Right atrium auricular region (tissue), 2 donors: ENCODE measurements at regions not wholly inside any gene's neighbourhood (a gene's known extent, or its start where the extent isn't known, plus 50 kb on each side); places are given as distances from the start of the nearest gene placed in this dataset.

Source experiments
- DNase-seq: peaks from one replicate; pipeline ENCODE4 v3.0.0-alpha.2; 2019; ENCODE audit warnings: low spot score
- H3K27ac ChIP-seq, 2 donors: fragments of 200-600 bp; sonication (generic); 1 replicate in 1 of 2; 2 replicates in 1 of 2; pipeline ENCODE4 v1.5.1; 2016 to 2019
- H3K27me3 ChIP-seq, 2 donors: fragments of 200-600 bp; sonication (generic); one replicate each; pipeline versions ENCODE4 v1.5.1 to v1.6.0; 2017 to 2019
- H3K36me3 ChIP-seq: fragments of 200-600 bp; sonication (generic); one replicate; pipeline ENCODE4 v1.5.1; 2016
- H3K4me1 ChIP-seq, 2 donors: fragments of 200-600 bp; sonication (generic); one replicate each; pipeline versions ENCODE4 v1.5.1 to v1.6.0; 2017 to 2019
- H3K4me3 ChIP-seq, 2 donors: fragments of 200-600 bp; sonication (generic); 1 replicate in 1 of 2; 2 replicates in 1 of 2; pipeline ENCODE4 v1.5.1; 2017 to 2019; ENCODE audit warnings: mild to moderate bottlenecking in 1 of 2, moderate library complexity in 1 of 2
- H3K9me3 ChIP-seq, 2 donors: fragments of 200-600 bp; sonication (generic); one replicate each; pipeline ENCODE4 v1.5.1; 2019
- TF ChIP-seq, protein P1 (sequence below), 2 donors: fragments of 200-600 bp; sonication (generic); IDR thresholded peaks; one replicate each; pipeline ENCODE4 v1.5.1; 2019; ENCODE audit warnings: antibody characterized with exemption in 2 of 2

DNA sequence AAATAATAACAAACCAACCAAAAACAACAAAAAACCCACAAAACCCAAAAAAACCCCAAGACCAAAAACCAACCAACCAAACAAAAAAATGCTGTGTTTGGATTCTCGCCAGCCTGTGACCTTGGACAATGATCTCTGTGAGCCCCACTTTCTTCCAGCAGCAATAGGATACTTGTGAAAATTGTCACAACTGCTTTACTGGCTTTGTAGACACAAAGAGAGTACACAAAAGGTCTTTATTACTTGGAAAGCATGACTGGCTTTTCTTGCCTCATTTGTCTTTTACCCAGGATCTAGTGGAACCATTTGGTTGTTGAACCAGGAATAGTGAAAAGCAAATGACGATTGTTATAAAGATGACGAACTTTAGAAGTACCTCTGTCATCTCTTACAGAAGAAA is 256.6 kb downstream of the UTP18 start:
- Histone ChIP-seq H3K4me1 (no peaks in the 10 kb centered on the region), H3K36me3 (no peaks in the 10 kb centered on the region), H3K27me3 (no peaks in the 10 kb centered on the region), H3K9me3 (no peaks in the 10 kb centered on the region), H3K4me3 (no peak overlapping the region), H3K27ac (no peak overlapping the region)
- no peak for DNase-seq
- TF ChIP-seq, protein P1, sequence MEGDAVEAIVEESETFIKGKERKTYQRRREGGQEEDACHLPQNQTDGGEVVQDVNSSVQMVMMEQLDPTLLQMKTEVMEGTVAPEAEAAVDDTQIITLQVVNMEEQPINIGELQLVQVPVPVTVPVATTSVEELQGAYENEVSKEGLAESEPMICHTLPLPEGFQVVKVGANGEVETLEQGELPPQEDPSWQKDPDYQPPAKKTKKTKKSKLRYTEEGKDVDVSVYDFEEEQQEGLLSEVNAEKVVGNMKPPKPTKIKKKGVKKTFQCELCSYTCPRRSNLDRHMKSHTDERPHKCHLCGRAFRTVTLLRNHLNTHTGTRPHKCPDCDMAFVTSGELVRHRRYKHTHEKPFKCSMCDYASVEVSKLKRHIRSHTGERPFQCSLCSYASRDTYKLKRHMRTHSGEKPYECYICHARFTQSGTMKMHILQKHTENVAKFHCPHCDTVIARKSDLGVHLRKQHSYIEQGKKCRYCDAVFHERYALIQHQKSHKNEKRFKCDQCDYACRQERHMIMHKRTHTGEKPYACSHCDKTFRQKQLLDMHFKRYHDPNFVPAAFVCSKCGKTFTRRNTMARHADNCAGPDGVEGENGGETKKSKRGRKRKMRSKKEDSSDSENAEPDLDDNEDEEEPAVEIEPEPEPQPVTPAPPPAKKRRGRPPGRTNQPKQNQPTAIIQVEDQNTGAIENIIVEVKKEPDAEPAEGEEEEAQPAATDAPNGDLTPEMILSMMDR (IDR thresholded peaks at IDR 0.05), result no peak

DNA sequence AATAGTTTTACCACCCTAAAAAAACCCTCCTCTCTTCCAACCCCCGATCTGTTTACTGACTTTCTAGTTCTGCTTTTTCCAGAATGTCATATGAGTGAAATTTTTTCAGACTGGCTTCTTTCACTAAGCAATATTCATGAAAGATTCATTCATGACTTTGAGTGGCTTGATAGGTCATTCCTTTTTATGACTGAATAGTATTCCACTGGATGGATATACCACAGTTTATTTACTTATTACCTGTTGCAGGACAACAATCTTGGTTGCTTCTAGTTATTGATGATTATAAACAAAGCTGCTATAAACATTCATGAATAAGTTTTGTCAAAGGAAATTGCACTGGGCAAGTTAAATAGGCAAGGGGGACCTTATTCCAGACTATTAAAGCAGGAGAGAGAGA is 264.2 kb downstream of the UTP18 start:
- Histone ChIP-seq H3K27me3 (no peaks in the 10 kb centered on the region), H3K4me1 (no peaks in the 10 kb centered on the region), H3K36me3 (no peaks in the 10 kb centered on the region), H3K4me3 (no peak overlapping the region), H3K9me3 (peaks cover 0 to 8% of the 10 kb centered on the region in 2 donors), H3K27ac (no peak overlapping the region)
- TF ChIP-seq, protein P1 (IDR thresholded peaks at IDR 0.05), result no peak
- no peak for DNase-seq

DNA sequence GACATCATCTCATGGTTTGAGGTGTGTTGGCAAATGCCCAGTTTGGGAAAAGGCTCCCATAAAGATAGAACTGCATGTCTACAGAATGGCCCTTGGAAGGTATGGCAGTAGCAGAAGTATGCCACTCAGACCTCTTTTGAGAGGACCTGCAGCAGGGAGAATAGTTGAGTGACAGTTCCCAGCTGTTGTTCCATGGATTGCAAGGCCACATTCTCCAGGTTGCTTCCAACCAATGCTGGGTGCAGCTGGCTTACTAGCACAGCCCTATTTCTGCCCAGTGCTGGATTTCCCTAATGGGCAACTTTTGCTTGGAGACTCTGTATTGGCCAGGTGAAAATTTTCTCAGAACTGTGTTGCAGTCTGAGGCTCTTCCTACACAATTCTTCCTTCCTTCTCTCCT is 266.2 kb downstream of the UTP18 start:
- Histone ChIP-seq H3K27ac (no peak overlapping the region), H3K4me3 (no peak overlapping the region)
- TF ChIP-seq, protein P1 (IDR thresholded peaks at IDR 0.05), result no peak

DNA sequence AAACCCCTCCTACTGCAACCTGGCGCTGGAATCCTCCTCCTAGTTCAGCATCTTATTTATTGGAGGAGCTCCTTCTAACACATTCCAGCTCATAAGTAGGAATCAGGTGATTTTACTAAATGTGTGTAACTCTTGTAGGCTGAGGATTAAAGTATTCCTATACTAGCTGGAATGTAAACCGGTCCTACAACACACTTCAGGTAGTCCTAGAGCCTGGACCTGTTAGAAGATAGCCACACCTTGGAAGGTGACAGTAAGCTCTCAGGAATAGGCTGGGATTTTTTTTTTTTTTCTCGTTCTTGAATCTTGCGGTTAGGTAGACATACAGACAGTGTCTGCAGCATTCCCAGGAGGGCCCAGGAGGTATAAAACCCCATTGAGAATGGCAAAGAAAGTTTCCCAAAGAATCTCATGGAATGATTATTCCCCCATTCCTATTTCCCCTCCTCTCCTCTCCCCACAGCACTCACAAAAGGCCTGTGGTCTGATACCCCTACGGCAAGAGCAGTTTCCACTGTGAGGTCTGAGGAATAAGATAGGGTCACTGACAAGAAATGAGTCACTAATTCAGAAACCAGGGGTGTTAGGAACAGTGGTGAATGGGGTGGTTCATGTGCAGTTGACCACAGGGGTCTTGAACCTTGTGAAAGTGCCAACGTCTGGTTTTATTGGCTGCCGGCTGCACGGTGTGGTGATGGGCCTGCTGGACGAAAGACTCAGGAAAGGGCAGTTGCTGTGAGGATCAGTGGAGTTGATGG is 267.1 kb downstream of the UTP18 start:
- H3K27ac ChIP-seq, result no peak overlapping the region
- H3K27me3 ChIP-seq, result no peaks in the 10 kb centered on the region
- peaks cover 0 to 8% of the 10 kb centered on the region in 2 donors for H3K9me3 ChIP-seq
- TF ChIP-seq, protein P1 (IDR thresholded peaks at IDR 0.05), result no peak
- no peaks in the 10 kb centered on the region for H3K36me3 ChIP-seq
- DNase-seq, result no peak
- H3K4me3 ChIP-seq, result no peak overlapping the region
- H3K4me1 ChIP-seq, result no peaks in the 10 kb centered on the region

More for the DNA sequence above, 266.2 kb downstream of the UTP18 start:
- H3K27me3 ChIP-seq, result no peaks in the 10 kb centered on the region
- no peaks in the 10 kb centered on the region for H3K4me1 ChIP-seq
- H3K36me3 ChIP-seq, result no peaks in the 10 kb centered on the region
- DNase-seq, result no peak
- H3K9me3 ChIP-seq, result peaks cover 0 to 8% of the 10 kb centered on the region in 2 donors

DNA sequence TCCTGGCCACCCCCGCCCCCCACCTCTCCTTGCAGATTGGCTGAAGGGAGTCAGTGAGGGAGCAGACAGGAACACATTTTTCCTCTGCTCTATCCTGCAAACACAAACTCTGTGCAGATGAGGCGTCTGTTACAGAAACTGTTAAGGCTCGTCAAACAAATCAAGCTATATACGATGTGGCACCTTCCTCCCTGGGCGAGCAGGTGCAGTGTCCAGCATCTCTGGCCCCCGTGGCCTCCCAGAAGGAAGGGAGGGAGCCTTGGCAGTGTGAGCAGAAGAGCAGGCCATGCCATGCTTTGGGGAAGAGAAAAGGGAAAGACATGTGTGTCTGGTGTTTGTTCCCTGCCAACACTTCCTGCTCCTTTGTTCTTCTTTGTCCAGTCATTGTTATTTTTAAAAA is 267.8 kb downstream of the UTP18 start:
- peaks cover 0 to 8% of the 10 kb centered on the region in 2 donors for H3K9me3 ChIP-seq
- TF ChIP-seq, protein P1 (IDR thresholded peaks at IDR 0.05), result no peak
- no peak overlapping the region for H3K27ac ChIP-seq
- DNase-seq, result no peak
- H3K4me1 ChIP-seq, result no peaks in the 10 kb centered on the region
- H3K27me3 ChIP-seq, result no peaks in the 10 kb centered on the region
- H3K36me3 ChIP-seq, result no peaks in the 10 kb centered on the region
- H3K4me3 ChIP-seq, result no peak overlapping the region

DNA sequence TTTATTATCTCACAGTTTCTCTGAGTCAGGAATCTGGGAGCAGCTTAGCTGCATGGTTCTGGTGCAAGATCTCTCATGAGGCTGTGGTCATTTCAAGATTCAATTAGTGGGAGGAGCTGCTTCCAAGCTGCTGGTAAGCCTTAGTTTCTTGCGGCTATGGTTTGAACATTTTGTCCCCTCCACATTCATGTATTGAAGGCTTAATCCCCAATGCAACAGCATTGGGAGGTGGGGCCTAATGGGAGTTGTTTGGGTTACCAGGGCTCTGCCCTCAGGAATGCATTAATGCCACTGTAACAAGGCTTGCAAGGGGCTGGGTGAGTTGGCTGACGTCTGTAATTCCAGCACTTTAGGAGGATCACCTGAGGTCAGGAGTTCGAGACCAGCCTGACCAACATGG is 272.9 kb downstream of the UTP18 start:
- Histone ChIP-seq H3K36me3 (no peaks in the 10 kb centered on the region), H3K4me3 (no peak overlapping the region), H3K27ac (no peak overlapping the region), H3K27me3 (no peaks in the 10 kb centered on the region), H3K9me3 (no peaks in the 10 kb centered on the region), H3K4me1 (no peaks in the 10 kb centered on the region)
- TF ChIP-seq, protein P1 (IDR thresholded peaks at IDR 0.05), result no peak
- DNase-seq, result no peak
